Right renal cortex interstitium (tissue), 3 donors: ENCODE measurements at regions not wholly inside any gene's neighbourhood (a gene's known extent, or its start where the extent isn't known, plus 50 kb on each side); places are given as distances from the start of the nearest gene placed in this dataset.

Experiments used
- DNase-seq, 3 donors: peaks; one replicate each; pipeline ENCODE4 v3.0.0-alpha.2; 2013; ENCODE audit warnings: low read depth in 3 of 3, low spot score in 2 of 3

- DNase-seq, result no peak
These were observed 113.1 kb upstream of the SLC45A1 start for GRCh38 chr1:8204826-8205225.

GRCh38 chr1:8203551-8203950 lies 114.4 kb upstream of the SLC45A1 start:
- no peak for DNase-seq

GRCh38 chr1:8203056-8203455 lies 114.9 kb upstream of the SLC45A1 start:
- no peak for DNase-seq

GRCh38 chr1:8202182-8202905 lies 115.6 kb upstream of the SLC45A1 start:
- DNase-seq, result no peak

GRCh38 chr1:8201331-8201861 lies 116.5 kb upstream of the SLC45A1 start:
- DNase-seq, result no peak

GRCh38 chr1:8200317-8201115 lies 117.4 kb upstream of the SLC45A1 start:
- no peak for DNase-seq

- no peak for DNase-seq
These were observed 119.4 kb upstream of the SLC45A1 start for GRCh38 chr1:8198522-8198921.

GRCh38 chr1:8197493-8198282 lies 120.2 kb upstream of the SLC45A1 start:
- no peak for DNase-seq

- DNase-seq, result no peak
These were observed 123.3 kb upstream of the SLC45A1 start for GRCh38 chr1:8194481-8195227.

GRCh38 chr1:8193840-8194406 lies 124.0 kb upstream of the SLC45A1 start:
- no peak for DNase-seq

- DNase-seq, result no peak
These were observed 126.4 kb upstream of the SLC45A1 start for GRCh38 chr1:8191474-8191873.

GRCh38 chr1:8189931-8190483 lies 127.9 kb upstream of the SLC45A1 start:
- DNase-seq, result no peak

GRCh38 chr1:8185400-8185799 lies 132.5 kb upstream of the SLC45A1 start:
- no peak for DNase-seq

- no peak for DNase-seq
These were observed 133.6 kb upstream of the SLC45A1 start for GRCh38 chr1:8184301-8184700.

- no peak for DNase-seq
These were observed 135.7 kb upstream of the SLC45A1 start for GRCh38 chr1:8182034-8182761.

GRCh38 chr1:8179132-8179793 lies 138.7 kb upstream of the SLC45A1 start:
- no peak for DNase-seq

GRCh38 chr1:8176279-8176678 lies 141.6 kb upstream of the SLC45A1 start:
- no peak for DNase-seq

- no peak for DNase-seq
These were observed 143.1 kb upstream of the SLC45A1 start for GRCh38 chr1:8174807-8175206.
